ENCODE measurements at regions not wholly inside any gene's neighbourhood (a gene's known extent, or its start where the extent isn't known, plus 50 kb on each side); places are given as distances from the start of the nearest gene placed in this dataset.
"Not testable (repeated sequence)": the region's sequence is repeated elsewhere in the genome, so short reads cannot be mapped to it uniquely, and the experiment has no call there.

DNA sequence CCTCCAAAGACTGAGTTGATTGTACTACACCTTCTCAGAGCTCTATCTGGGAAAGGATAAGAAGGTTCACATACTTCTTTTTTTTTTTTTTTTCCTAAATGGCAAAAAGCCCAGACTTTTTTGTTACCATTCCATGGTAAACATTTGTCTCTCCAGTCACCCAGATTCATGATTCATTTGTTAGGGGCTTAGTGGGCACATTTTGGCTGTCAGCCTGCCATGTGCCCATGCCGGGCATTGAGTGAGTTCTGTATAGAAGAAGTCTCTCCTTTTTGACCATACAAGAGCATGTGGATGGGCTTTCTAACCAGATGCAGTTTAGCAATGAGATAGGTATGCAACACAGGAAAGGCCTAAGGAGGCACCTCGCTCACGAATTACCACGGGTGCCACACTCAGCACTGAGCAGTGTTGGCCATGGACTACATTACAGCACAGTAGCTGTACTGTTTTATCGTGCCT lies 447.5 kb upstream of the HSF2 start:
- no peak for DNase-seq

GRCh38 chr6:121955401-121955800 lies 444.1 kb upstream of the HSF2 start:
- DNase-seq = not testable (repeated sequence)

DNA sequence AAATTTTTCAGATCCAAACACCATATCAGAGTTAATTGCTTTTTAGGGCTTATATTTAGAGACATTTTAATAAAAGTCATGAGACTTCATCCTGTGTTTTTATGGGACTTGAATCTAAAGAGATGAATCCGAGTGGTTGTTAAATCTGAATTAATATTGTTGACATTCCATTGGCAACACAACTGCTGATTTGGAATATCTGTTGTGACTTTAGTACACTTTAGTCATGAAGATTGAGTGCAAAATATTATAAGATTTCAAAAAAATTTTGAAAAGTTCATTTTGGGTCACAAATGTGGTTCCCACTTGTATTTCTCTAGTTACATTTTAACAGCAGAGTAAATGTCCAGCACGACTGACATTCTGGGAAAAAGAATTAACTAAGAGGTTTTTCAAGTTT lies 442.7 kb upstream of the HSF2 start:
- no peak for DNase-seq

DNA sequence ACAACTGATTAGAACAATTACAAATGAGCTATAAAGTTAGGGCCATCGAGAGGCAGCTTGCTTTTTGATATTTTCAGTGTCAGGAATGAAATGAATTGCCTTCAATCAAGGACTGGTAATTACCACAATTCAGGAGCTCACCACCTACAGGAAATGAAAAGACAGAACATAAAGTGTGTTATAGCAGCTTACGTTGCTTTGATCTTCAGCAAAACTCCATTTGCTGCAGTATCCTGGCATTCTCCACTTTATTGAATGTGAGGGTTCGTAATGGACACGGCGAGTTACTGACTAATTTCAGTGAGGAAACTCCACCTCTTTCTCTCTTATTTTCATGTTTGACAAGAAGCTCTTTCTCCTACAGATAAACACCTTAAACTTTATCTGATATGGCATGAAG lies 440.0 kb upstream of the HSF2 start:
- no peak for DNase-seq

- no peak for DNase-seq
These were observed 437.8 kb upstream of the HSF2 start for GRCh38 chr6:121961619-121962125.

- DNase-seq = no peak
These were observed 435.6 kb upstream of the HSF2 start for GRCh38 chr6:121963826-121964225.

GRCh38 chr6:121965739-121966138 lies 433.7 kb upstream of the HSF2 start:
- no peak for DNase-seq

DNA sequence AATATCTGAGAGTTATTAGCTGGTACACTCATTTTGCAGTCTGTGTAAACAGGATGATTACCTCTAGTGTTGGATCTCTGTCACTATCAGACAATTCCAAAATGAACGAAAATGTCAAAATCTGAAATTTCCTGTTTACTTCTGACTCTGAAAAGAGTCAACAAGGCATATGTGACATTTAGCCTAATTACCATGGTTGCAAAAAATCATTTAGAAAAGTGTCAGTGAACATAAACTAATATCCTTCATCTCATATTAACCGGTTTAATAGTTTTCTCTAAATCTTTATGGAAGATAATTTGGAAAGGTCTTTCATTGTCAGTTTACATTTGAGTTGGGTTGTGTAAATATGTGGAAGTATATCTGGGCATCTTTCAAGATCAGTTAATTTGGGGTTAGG lies 431.8 kb upstream of the HSF2 start:
- no peak for DNase-seq

GRCh38 chr6:121971931-121972335 lies 427.5 kb upstream of the HSF2 start:
- DNase-seq = no peak

DNA sequence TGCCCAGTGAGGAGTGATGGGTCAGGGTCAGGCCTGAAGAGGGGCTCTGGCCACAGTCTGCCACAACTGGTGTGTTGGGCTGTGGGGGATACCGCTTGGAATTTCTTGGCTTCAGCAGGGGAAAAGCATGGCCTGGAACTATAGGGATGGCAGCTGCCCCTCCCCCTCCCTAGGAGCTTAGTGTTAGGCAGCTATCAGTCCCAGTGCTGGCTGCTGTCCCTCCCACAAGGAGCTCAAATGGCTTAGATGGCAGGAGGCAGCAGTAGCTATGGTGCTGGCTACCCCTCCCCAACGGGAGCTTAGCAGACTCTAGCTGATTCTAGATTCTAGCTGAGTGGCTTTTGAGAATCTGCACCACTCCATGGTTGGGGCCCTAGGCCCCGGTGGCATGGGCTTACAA lies 414.5 kb upstream of the HSF2 start:
- no peak for DNase-seq

DNA sequence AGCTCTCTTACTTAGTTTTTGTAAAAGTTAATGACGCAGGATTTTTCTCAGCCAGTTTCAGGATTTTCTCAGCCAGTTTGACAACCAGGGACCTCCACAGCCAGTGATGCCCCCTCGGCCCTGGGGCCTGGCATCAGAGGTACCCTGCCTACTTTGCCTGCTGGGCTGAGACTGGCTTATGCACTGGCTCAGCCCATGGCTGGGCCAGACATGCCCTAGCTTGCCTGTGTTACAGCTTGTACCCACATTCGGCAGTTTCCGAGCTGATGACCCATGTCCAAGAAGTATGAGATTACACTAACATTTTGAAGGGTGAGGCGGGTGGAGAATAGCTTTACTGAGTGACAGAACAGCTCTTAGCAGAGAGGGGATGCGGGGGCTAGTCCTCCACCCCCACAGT lies 406.1 kb upstream of the HSF2 start:
- no peak for DNase-seq

GRCh38 chr6:121994919-121995318 lies 404.5 kb upstream of the HSF2 start:
- no peak for DNase-seq

- DNase-seq = no peak
These were observed 400.8 kb upstream of the HSF2 start for GRCh38 chr6:121998631-121999030.

- DNase-seq = no peak
These were observed 399.9 kb upstream of the HSF2 start for GRCh38 chr6:121999456-122000065.

- DNase-seq = no peak
These were observed 393.8 kb upstream of the HSF2 start for GRCh38 chr6:122005661-122006060.

DNA sequence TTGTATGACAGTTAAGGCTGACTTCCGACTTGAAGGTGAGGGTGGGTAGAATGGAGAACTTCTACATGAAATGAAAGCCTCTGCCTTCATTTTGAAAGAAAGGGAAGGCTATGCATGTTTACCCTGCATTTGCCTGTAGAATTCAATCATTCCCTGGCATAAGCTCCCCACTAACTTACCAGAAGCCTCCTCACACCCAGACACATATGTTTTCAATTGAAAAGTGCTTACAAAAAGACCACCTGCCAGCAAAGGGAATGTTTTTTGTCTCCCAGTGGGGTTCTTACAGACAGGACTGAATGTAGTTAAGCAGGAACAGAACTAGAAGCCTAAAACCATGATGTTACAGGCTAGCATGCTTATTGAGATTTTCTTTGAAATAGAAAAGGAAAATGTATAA lies 392.1 kb upstream of the HSF2 start:
- no peak for DNase-seq

DNA sequence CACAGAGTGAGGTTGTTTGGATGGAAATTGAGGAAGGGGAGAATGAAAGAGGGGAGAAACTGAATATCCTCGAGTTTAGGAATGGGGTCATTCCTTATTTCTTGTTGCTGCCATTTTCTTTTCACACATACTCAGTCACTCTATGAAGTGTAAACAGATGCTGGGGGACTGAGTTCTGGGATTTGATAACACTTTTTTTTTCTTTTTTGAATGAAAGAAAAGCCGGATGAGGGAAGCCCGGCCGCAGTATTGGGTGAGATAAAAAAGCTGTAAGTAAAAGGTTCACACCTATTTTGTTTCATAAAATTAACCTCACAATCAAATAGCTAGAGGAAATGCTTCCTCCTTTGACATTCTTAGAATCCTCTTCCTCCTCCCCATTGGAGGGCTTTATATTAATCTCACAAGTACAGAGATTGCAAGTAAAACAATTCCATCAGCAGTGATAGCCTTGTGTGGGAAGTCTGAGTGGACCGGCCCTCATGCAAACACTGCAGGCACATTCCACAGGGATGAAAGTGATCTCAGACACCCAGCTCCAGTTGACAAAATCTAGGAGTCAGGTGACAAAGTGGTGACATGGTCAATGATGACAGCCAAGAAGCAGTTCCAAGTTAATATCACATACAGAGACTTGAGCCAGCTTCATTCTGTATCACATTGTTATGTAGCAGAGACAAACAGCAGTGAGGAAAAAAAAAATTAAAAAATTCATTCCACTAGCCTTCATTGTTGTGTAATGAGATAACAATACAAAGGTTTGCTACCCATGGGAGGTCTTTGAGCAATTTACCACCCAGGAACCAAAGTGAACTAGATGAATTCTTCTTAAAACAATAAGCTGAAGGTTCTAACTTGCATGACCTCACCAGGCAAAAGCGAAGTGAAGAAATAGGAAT lies 391.1 kb upstream of the HSF2 start:
- no peak for DNase-seq

- DNase-seq = no peak
These were observed 390.5 kb upstream of the HSF2 start for GRCh38 chr6:122009000-122009350.

GRCh38 chr6:122012578-122012977 lies 386.9 kb upstream of the HSF2 start:
- no peak for DNase-seq

GRCh38 chr6:122014961-122015360 lies 384.5 kb upstream of the HSF2 start:
- DNase-seq = no peak

DNA sequence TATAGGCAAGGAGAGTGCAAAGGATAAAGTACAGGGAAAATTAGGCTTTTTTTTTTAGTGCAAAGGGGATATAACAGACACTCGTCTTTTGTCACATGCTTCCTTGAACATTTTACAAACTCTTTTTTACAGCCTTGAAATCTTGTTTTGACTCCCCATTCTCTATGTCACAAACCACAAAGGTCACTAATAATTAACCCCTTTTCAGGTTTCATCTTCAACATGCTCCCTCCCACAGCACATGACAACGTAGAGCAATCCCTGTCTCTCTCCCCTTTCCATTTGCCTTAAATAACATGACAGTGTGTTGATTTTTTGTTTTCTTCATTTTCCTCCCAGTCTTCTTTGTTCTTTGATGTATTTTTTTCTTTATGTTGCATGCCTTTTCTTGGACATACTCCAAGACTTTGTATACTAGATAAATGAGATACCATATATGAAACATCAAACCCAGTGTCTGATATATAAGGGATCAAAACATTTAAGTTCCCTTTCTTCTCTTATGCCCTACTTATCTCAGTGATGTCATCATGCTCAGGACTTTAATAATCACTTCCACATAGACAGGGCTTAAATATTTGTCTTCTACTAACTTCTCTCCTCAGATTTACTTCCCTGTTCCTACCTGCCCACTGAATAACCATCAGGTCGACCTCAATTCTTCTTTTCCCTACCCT lies 378.7 kb upstream of the HSF2 start:
- no peak for DNase-seq

GRCh38 chr6:122025104-122025503 lies 374.3 kb upstream of the HSF2 start:
- DNase-seq = no peak

DNA sequence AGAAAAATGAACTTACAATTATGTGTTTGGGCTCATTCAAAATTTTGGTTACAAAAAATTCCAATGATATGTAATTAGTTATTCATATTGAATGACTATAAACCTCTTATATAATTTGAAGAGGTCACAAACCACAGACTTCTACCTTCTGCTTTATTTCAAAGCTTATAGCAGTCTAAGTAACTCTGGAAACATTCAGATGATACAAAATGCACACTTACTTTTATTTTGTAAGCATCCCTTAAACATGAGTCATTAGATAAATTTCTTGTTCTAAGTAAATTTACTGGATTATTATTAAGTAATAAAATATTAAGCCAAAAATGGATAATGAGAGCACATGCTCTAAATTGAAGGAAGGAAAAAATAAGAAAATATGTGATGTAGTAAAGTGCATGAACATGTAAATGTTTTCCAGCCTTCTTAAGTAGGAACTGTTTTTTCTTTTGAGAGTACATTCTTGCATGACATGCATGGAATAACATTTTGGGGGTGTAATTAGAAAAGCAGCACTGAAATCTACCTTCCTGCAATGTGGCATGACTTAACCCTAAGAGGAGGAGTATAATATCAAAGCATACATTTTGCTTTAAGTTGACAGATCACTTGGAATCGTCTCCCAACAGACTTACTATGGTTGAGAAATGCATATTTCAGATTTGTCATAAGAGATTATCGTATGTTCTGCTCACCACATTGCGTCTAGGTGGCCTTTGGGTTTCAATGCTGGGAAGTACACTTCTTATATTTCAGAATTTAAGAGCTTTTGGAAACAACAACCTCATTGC lies 372.7 kb upstream of the HSF2 start:
- DNase-seq = no peak

Data from activated naive CD4-positive, alpha-beta T cell treated with anti-CD3 and anti-CD28 coated beads, Interleukin-2, amount 50 U/mL, for 16 hours (primary cell).